NB4 (cell line): ENCODE measurements at regions not wholly inside any gene's neighbourhood (a gene's known extent, or its start where the extent isn't known, plus 50 kb on each side); places are given as distances from the start of the nearest gene placed in this dataset.

Source experiments
- DNase-seq: peaks from one replicate; pipeline ENCODE4 v3.0.0; 2010; ENCODE audit warnings: low read depth
- H3K4me3 ChIP-seq: one replicate; pipeline ENCODE4 v1.5.1; 2011; ENCODE audit warnings: mild to moderate bottlenecking, low read depth, low read length, moderate library complexity
- MYC ChIP-seq: IDR thresholded peaks from 2 replicates; pipeline ENCODE4 v1.6.1; 2011; ENCODE audit warnings: low read depth, low read length
- POLR2A ChIP-seq: IDR thresholded peaks from 2 replicates; pipeline ENCODE4 v1.6.1; 2011; ENCODE audit warnings: mild to moderate bottlenecking; ENCODE audit not compliant: insufficient read length; ENCODE audit errors: extremely low read depth
- TF ChIP-seq, protein P1 (sequence below): IDR thresholded peaks from 2 replicates; pipeline ENCODE4 v1.6.1; 2011; ENCODE audit warnings: low read depth, low read length
- TF ChIP-seq, protein P2 (sequence below): IDR thresholded peaks from one replicate; pipeline ENCODE4 v1.5.1; 2012; ENCODE audit warnings: low read depth, low read length

DNA sequence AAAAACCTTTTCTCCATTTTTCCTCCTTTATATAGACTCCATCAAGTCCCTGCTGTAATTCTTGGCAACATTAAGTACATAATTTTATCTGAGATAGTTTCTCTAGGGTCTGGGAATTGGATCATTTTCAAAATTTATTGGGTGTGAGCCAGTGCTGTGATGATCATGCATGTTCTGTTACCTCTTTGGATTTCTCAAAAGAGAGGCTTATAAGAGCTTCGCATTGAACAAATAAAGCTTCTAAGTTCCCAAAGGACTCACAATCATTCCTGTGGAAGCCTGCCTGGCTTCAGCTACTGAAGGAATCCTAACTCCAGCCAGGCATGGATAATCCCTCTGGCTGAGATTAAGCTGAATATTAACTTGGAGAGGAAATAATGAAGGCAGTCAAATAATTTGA lies 208.5 kb downstream of the RAB38 start:
- no peak for DNase-seq
- TF ChIP-seq POLR2A (no peak), MYC (no peak)
- TF ChIP-seq, protein P1, sequence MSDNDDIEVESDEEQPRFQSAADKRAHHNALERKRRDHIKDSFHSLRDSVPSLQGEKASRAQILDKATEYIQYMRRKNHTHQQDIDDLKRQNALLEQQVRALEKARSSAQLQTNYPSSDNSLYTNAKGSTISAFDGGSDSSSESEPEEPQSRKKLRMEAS, result no peak
- TF ChIP-seq, protein P2, sequence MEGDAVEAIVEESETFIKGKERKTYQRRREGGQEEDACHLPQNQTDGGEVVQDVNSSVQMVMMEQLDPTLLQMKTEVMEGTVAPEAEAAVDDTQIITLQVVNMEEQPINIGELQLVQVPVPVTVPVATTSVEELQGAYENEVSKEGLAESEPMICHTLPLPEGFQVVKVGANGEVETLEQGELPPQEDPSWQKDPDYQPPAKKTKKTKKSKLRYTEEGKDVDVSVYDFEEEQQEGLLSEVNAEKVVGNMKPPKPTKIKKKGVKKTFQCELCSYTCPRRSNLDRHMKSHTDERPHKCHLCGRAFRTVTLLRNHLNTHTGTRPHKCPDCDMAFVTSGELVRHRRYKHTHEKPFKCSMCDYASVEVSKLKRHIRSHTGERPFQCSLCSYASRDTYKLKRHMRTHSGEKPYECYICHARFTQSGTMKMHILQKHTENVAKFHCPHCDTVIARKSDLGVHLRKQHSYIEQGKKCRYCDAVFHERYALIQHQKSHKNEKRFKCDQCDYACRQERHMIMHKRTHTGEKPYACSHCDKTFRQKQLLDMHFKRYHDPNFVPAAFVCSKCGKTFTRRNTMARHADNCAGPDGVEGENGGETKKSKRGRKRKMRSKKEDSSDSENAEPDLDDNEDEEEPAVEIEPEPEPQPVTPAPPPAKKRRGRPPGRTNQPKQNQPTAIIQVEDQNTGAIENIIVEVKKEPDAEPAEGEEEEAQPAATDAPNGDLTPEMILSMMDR, result no peak
- H3K4me3 ChIP-seq, result no peak overlapping the region

DNA sequence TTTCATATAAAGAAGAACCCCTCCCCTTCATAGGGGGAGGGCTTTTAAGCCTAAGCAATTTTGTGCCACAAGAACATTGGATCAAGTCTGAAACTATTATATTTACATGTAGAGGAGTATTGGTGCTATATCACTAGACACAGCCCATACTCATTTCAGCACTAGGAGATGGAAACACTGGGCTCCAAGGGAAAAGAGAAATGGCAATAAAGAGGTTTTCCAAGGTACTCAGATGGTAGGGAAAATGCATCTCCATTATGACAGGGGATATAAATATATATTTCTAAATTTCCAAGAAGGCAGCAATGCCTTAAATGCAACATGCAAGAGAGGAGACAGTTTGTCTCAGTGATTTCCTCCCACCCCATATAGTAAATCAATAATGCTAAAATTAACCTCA lies 209.0 kb downstream of the RAB38 start:
- TF ChIP-seq, protein P2, result no peak
- TF ChIP-seq POLR2A (no peak), MYC (no peak)
- TF ChIP-seq, protein P1, result no peak
- H3K4me3 ChIP-seq, result no peak overlapping the region
- DNase-seq, result no peak

DNA sequence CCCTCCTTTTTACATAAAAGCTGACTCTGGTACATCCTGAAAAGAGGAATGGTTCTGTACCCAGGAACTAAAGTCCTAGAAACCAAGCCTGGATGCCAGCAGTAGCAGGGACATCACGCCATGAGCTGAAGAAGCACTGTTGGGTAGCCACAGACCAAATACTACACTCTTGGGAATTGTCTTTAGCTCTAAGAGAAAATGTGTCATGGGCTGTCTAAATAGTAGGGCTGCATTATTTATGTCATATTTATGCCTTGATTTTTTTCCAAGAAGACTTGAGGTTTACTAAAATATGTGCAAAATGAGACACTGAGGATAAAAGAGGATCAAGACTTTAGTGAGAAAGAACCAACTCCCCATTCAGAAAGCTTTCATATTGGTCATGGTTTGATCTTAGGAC lies 213.6 kb downstream of the RAB38 start:
- DNase-seq, result peak; percentile 40
- TF ChIP-seq MYC, result no peak
- no peak for TF ChIP-seq POLR2A
- TF ChIP-seq, protein P2, result no peak
- TF ChIP-seq, protein P1, result no peak

DNA sequence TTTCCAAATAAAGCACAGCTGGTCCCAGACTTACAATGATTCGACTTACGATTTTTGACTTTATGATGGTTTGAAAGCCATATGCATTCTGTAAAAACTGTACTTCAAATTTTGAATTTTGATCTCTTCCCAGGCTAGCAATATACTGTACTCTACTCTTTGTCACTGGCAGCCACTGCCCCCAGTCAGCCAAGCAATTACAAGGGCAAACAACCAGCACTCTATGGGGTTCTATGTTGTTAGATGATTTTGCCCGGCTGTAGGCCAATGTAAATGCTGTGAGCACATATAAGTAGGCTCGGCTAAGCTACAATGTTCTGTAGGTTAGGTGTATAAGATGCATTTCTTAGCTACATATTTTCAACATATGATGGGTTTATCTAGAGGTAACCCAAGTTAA lies 217.3 kb downstream of the RAB38 start:
- TF ChIP-seq, protein P1, result no peak
- TF ChIP-seq, protein P2, result no peak
- no peak for TF ChIP-seq MYC
- no peak for TF ChIP-seq POLR2A
- no peak overlapping the region for H3K4me3 ChIP-seq
- no peak for DNase-seq

More for the DNA sequence above, 213.6 kb downstream of the RAB38 start:
- H3K4me3 ChIP-seq, result no peak overlapping the region

DNA sequence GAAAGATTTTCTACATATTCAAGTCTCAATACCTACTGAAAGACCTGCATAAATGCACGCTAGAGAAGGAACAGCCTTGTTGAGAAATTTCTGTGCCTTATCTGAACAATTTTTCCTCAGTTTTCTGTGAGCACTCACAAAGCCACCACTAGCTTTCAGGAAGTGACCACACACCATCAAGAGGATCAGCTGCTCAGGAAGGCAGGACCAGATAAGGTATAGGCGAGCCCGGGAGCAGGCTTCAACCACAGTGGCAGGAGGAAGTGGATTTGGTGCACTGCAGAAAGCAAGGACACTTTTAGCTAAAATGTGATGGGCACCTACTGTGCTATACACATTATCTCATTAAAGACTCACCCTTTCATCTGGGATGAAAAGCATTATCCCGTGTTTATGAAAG lies 220.8 kb downstream of the RAB38 start:
- H3K4me3 ChIP-seq, result no peak overlapping the region
- peak; percentile 29 for DNase-seq
- TF ChIP-seq, protein P2, result no peak
- TF ChIP-seq POLR2A (no peak), MYC (no peak)
- TF ChIP-seq, protein P1, result no peak
